Smooth muscle cell (in vitro differentiated cells): ENCODE measurements at regions not wholly inside any gene's neighbourhood (a gene's known extent, or its start where the extent isn't known, plus 50 kb on each side); places are given as distances from the start of the nearest gene placed in this dataset.

ENCODE experiments used
- DNase-seq: peaks from one replicate; lab custom pipeline; 2025; ENCODE audit not compliant: unreplicated experiment; lab: John Stamatoyannopoulos, UW
- H2AFZ ChIP-seq: fragments of 200-600 bp; sonication (generic); 2 replicates; pipeline ENCODE4 v1.6.0; 2016; ENCODE audit warnings: antibody characterized with exemption, low read depth, mild to moderate bottlenecking
- H3F3A ChIP-seq: fragments of 200-600 bp; sonication (generic); 2 replicates; pipeline ENCODE4 v1.6.0; 2017; ENCODE audit warnings: antibody characterized with exemption, low read depth
- H3K27ac ChIP-seq: fragments of 200-600 bp; sonication (generic); 2 replicates; pipeline ENCODE4 v1.5.1; 2016; ENCODE audit warnings: low read depth, mild to moderate bottlenecking
- H3K27me3 ChIP-seq: fragments of 200-600 bp; sonication (generic); 2 replicates; pipeline ENCODE4 v1.6.1; 2016; ENCODE audit warnings: low read depth, mild to moderate bottlenecking
- H3K36me3 ChIP-seq: fragments of 200-600 bp; sonication (generic); 2 replicates; pipeline ENCODE4 v1.5.1; 2016; ENCODE audit warnings: low read depth
- H3K4me1 ChIP-seq: fragments of 200-600 bp; sonication (generic); 2 replicates; pipeline ENCODE4 v1.5.1; 2016; ENCODE audit warnings: low read depth
- H3K4me2 ChIP-seq: fragments of 200-600 bp; sonication (generic); 2 replicates; pipeline ENCODE4 v1.6.0; 2016; ENCODE audit warnings: mild to moderate bottlenecking
- H3K4me3 ChIP-seq: fragments of 200-600 bp; sonication (generic); 2 replicates; pipeline ENCODE4 v1.5.1; 2016; ENCODE audit warnings: mild to moderate bottlenecking
- H3K79me2 ChIP-seq: fragments of 200-600 bp; sonication (generic); 2 replicates; pipeline ENCODE4 v1.6.0; 2016; ENCODE audit warnings: low read depth, mild to moderate bottlenecking
- H3K9ac ChIP-seq: fragments of 200-600 bp; sonication (generic); 2 replicates; pipeline ENCODE4 v1.6.0; 2016; ENCODE audit warnings: low read depth
- H3K9me3 ChIP-seq: fragments of 200-600 bp; sonication (generic); replicated peaks from 2 replicates; pipeline ENCODE4 v1.5.1; 2016; ENCODE audit warnings: low read depth
- H4K20me1 ChIP-seq: fragments of 200-600 bp; sonication (generic); 2 replicates; pipeline ENCODE4 v1.6.0; 2016; ENCODE audit warnings: low read depth
- CTCF ChIP-seq: fragments of 200-600 bp; sonication (generic); IDR thresholded peaks from 2 replicates; pipeline ENCODE4 v1.5.1; 2017; ENCODE audit warnings: borderline replicate concordance, mild to moderate bottlenecking, antibody characterized with exemption; ENCODE audit not compliant: insufficient read depth, poor library complexity, severe bottlenecking
- WGBS: methylation state at CpG from one replicate; pipeline ENCODE4 v1.1.7; 2016; ENCODE audit warnings: low lambda C conversion rate; 5-methylcytosine and 5-hydroxymethylcytosine counted together

- H3K4me1 ChIP-seq, result no peaks in the 10 kb centered on the region
- no peak overlapping the region for H2AFZ ChIP-seq
- no peaks in the 10 kb centered on the region for H3F3A ChIP-seq
- no peaks in the 10 kb centered on the region for H3K36me3 ChIP-seq
- TF ChIP-seq CTCF, result no peak
- H4K20me1 ChIP-seq, result no peaks in the 10 kb centered on the region
- DNase-seq, result no peak
- H3K9me3 ChIP-seq, result no peaks in the 10 kb centered on the region
- no peaks in the 10 kb centered on the region for H3K27me3 ChIP-seq
- H3K79me2 ChIP-seq, result no peaks in the 10 kb centered on the region
- H3K4me3 ChIP-seq, result no peak overlapping the region
- no peak overlapping the region for H3K4me2 ChIP-seq
- no peak overlapping the region for H3K27ac ChIP-seq
- H3K9ac ChIP-seq, result no peak overlapping the region
- WGBS, result 60% methylated on average over 2 of the region's 2 CpGs
These were observed 99.6 kb upstream of the CCSER1 start for GRCh38 chr4:90027565-90027964.

- Histone ChIP-seq H3K27me3 (no peaks in the 10 kb centered on the region), H3K4me1 (no peaks in the 10 kb centered on the region), H3K79me2 (no peaks in the 10 kb centered on the region), H3K4me3 (no peak overlapping the region), H3K9me3 (no peaks in the 10 kb centered on the region), H3K36me3 (no peaks in the 10 kb centered on the region), H3F3A (no peaks in the 10 kb centered on the region), H2AFZ (no peak overlapping the region), H3K4me2 (no peak overlapping the region), H4K20me1 (no peaks in the 10 kb centered on the region), H3K9ac (no peak overlapping the region), H3K27ac (no peak overlapping the region)
- DNase-seq, result no peak
- no peak for TF ChIP-seq CTCF
- WGBS, result 98% methylated on average over 2 of the region's 2 CpGs
These were observed 98.7 kb upstream of the CCSER1 start for GRCh38 chr4:90028460-90028859.

DNA sequence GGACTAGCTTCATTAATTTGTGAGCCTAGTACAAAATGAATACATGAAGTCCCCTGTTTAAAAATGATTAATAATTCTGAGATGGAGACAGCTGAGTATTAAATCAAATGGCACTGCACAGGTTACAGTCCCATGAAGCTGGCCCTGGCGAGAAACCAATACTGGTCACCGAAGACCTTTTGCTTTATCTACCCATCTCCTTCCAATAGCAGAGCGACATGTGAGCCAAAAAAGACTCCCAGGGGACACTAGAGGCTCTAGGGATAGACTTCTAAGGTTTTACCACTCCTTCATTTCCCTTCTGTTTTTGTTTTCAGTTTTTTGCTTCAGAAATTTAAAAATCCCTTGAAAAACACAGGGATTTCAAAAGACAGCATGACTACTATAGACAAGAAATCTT, 97.0 kb upstream of the CCSER1 start:
- Histone ChIP-seq H3K9ac (no peak overlapping the region), H4K20me1 (no peaks in the 10 kb centered on the region), H3K27me3 (no peaks in the 10 kb centered on the region), H3K4me2 (no peak overlapping the region), H3K27ac (no peak overlapping the region), H3K36me3 (no peaks in the 10 kb centered on the region), H3K9me3 (no peaks in the 10 kb centered on the region), H2AFZ (no peak overlapping the region), H3K4me3 (no peak overlapping the region), H3K4me1 (no peaks in the 10 kb centered on the region), H3F3A (no peaks in the 10 kb centered on the region), H3K79me2 (no peaks in the 10 kb centered on the region)
- DNase-seq, result no peak
- TF ChIP-seq CTCF, result no peak
- 87% methylated on average over 3 of the region's 3 CpGs for WGBS

GRCh38 chr4:90030953-90031352, 96.2 kb upstream of the CCSER1 start:
- 60% methylated on average over 3 of the region's 3 CpGs for WGBS

More at GRCh38 chr4:90030953-90031352, 96.2 kb upstream of the CCSER1 start:
- no peaks in the 10 kb centered on the region for H3K9me3 ChIP-seq
- no peak overlapping the region for H3K4me3 ChIP-seq
- H3K27ac ChIP-seq, result no peak overlapping the region
- no peak overlapping the region for H3K4me2 ChIP-seq
- H3F3A ChIP-seq, result no peaks in the 10 kb centered on the region
- H3K4me1 ChIP-seq, result no peaks in the 10 kb centered on the region
- no peaks in the 10 kb centered on the region for H4K20me1 ChIP-seq
- no peaks in the 10 kb centered on the region for H3K27me3 ChIP-seq
- DNase-seq, result no peak
- no peaks in the 10 kb centered on the region for H3K79me2 ChIP-seq
- H3K36me3 ChIP-seq, result no peaks in the 10 kb centered on the region
- TF ChIP-seq CTCF, result no peak
- H3K9ac ChIP-seq, result no peak overlapping the region
- no peak overlapping the region for H2AFZ ChIP-seq
